GM19035 (cell line): ENCODE measurements at regions not wholly inside any gene's neighbourhood (a gene's known extent, or its start where the extent isn't known, plus 50 kb on each side); places are given as distances from the start of the nearest gene placed in this dataset.
"Not testable (repeated sequence)": the region's sequence is repeated elsewhere in the genome, so short reads cannot be mapped to it uniquely, and the experiment has no call there.

Experiments used
- ATAC-seq: cut with Tn5 transposase; IDR thresholded peaks from one replicate; pipeline ENCODE4 v1.9.1; 2021; ENCODE audit not compliant: unreplicated experiment

GRCh38 chr4:28834120-28834519 lies 1886.0 kb upstream of the PCDH7 start:
- no peak for ATAC-seq

GRCh38 chr4:28835501-28835900 lies 1884.7 kb upstream of the PCDH7 start:
- ATAC-seq: no peak

- ATAC-seq: no peak
Measured at GRCh38 chr4:28842271-28842670, 1877.9 kb upstream of the PCDH7 start.

GRCh38 chr4:28845158-28845557 lies 1875.0 kb upstream of the PCDH7 start:
- ATAC-seq: no peak

- not testable (repeated sequence) for ATAC-seq
Measured at GRCh38 chr4:28857028-28857427, 1863.1 kb upstream of the PCDH7 start.

- no peak for ATAC-seq
Measured at GRCh38 chr4:28868841-28869240, 1851.3 kb upstream of the PCDH7 start.

- no peak for ATAC-seq
Measured at GRCh38 chr4:28879178-28879577, 1841.0 kb upstream of the PCDH7 start.

- no peak for ATAC-seq
Measured at GRCh38 chr4:28879900-28880299, 1840.3 kb upstream of the PCDH7 start.

- ATAC-seq: no peak
Measured at GRCh38 chr4:28883211-28883610, 1837.0 kb upstream of the PCDH7 start.

- ATAC-seq: no peak
Measured at GRCh38 chr4:28886934-28887333, 1833.2 kb upstream of the PCDH7 start.

- no peak for ATAC-seq
Measured at GRCh38 chr4:28890949-28891775, 1829.0 kb upstream of the PCDH7 start.

GRCh38 chr4:28913466-28913865 lies 1806.7 kb upstream of the PCDH7 start:
- ATAC-seq: no peak

- no peak for ATAC-seq
Measured at GRCh38 chr4:28916585-28916984, 1803.6 kb upstream of the PCDH7 start.

GRCh38 chr4:28918871-28919270 lies 1801.3 kb upstream of the PCDH7 start:
- ATAC-seq: no peak

GRCh38 chr4:28921886-28922285 lies 1798.3 kb upstream of the PCDH7 start:
- no peak for ATAC-seq

GRCh38 chr4:28926156-28926555 lies 1794.0 kb upstream of the PCDH7 start:
- ATAC-seq: no peak

- ATAC-seq: no peak
Measured at GRCh38 chr4:28942631-28943030, 1777.5 kb upstream of the PCDH7 start.

GRCh38 chr4:28947374-28947773 lies 1772.8 kb upstream of the PCDH7 start:
- no peak for ATAC-seq

- no peak for ATAC-seq
Measured at GRCh38 chr4:28948501-28948900, 1771.7 kb upstream of the PCDH7 start.

- ATAC-seq: no peak
Measured at GRCh38 chr4:28966982-28967381, 1753.2 kb upstream of the PCDH7 start.

GRCh38 chr4:28973587-28974350 lies 1746.4 kb upstream of the PCDH7 start:
- ATAC-seq: no peak

- ATAC-seq: no peak
Measured at GRCh38 chr4:28976369-28976768, 1743.8 kb upstream of the PCDH7 start.
